GM12878 (cell line): ENCODE measurements at regions not wholly inside any gene's neighbourhood (a gene's known extent, or its start where the extent isn't known, plus 50 kb on each side); places are given as distances from the start of the nearest gene placed in this dataset.

Experiments used
- ATAC-seq: fragments of 200-7000 bp; cut with Tn5 transposase; 3 replicates; pipeline ENCODE4 v1.9.1; 2020; ENCODE audit warnings: mild to moderate bottlenecking, moderate library complexity
- BruUV-seq: library from RNA; stranded (reverse); fragments of 400-500 nt; replicated peaks from 2 replicates; lab custom pipeline; 2021; lab: Mats Ljungman, UMichigan
- CTCF ChIA-PET: fragments of 300-600 bp; sonication (Branson Sonifier 250); formaldehyde crosslinking; extraction: SDS; loops from one replicate; lab custom pipeline; 2021; ENCODE audit warnings: inconsistent platforms; lab: Yijun Ruan, JAX
- POLR2A ChIA-PET: fragments of 350-600 bp; formaldehyde crosslinking; extraction: SDS; loops from one replicate; lab custom pipeline; 2021; ENCODE audit warnings: inconsistent platforms; lab: Charles Lee
- RAD21 ChIA-PET: fragments of 300-600 bp; sonication (Branson Sonifier 250); formaldehyde crosslinking; loops from one replicate; lab custom pipeline; 2023; ENCODE audit warnings: antibody characterized with exemption; ENCODE audit not compliant: unreplicated experiment; lab: Charles Lee
- SMC1A ChIA-PET: fragments of 300-600 bp; sonication (Branson Sonifier 250); formaldehyde crosslinking; loops from one replicate; lab custom pipeline; 2023; ENCODE audit not compliant: unreplicated experiment, uncharacterized antibody; lab: Charles Lee
- DNase-seq: peaks from one replicate; pipeline ENCODE4 v3.0.0-alpha.2; 2011; ENCODE audit warnings: low read depth, low spot score
- FAIRE-seq: peaks from 3 replicates; lab custom pipeline; 2011; peaks lifted over from hg19 to GRCh38; lab: Jason Lieb, UNC
- H2AFZ ChIP-seq: 2 replicates; pipeline ENCODE4 v1.6.0; 2011; ENCODE audit warnings: low read depth, low read length, control low read depth; ENCODE audit not compliant: control insufficient read depth
- H3K27ac ChIP-seq: 2 replicates; pipeline ENCODE4 v1.5.1; 2011; ENCODE audit warnings: control low read depth; ENCODE audit not compliant: control insufficient read depth, insufficient read depth
- H3K27me3 ChIP-seq, 2 experiments: replicated peaks in 1 of 2; 2 replicates each; pipeline versions ENCODE4 v1.6.0 to v1.6.1; 2011; ENCODE audit warnings: low read length in 1 of 2; ENCODE audit not compliant: control insufficient read depth in 2 of 2, insufficient read depth in 2 of 2
- H3K36me3 ChIP-seq, 2 experiments: 2 replicates each; pipeline ENCODE4 v1.5.1; 2011; ENCODE audit warnings: low read length in 1 of 2; ENCODE audit not compliant: control insufficient read depth in 2 of 2, insufficient read depth in 2 of 2
- H3K4me1 ChIP-seq: 2 replicates; pipeline ENCODE4 v1.6.1; 2011; ENCODE audit warnings: mild to moderate bottlenecking, low read length, moderate library complexity, mixed read lengths; ENCODE audit not compliant: control insufficient read depth, insufficient read depth
- H3K4me2 ChIP-seq: 2 replicates; pipeline ENCODE4 v1.6.0; 2011; ENCODE audit warnings: control low read depth; ENCODE audit not compliant: control insufficient read depth, insufficient read depth
- H3K4me3 ChIP-seq: fragments of 200-600 bp; sonication (generic); 2 replicates; pipeline ENCODE4 v1.5.1; 2016
- H3K79me2 ChIP-seq: 2 replicates; pipeline ENCODE4 v1.6.0; 2011; ENCODE audit warnings: low read length; ENCODE audit not compliant: control insufficient read depth, insufficient read depth
- H3K9ac ChIP-seq: 2 replicates; pipeline ENCODE4 v1.8.0; 2011; ENCODE audit warnings: low read length, control low read depth, mixed read lengths; ENCODE audit not compliant: control insufficient read depth, insufficient read depth
- H3K9me3 ChIP-seq: replicated peaks from 3 replicates; pipeline ENCODE4 v1.5.1; 2011; ENCODE audit warnings: mild to moderate bottlenecking, low read length; ENCODE audit not compliant: control insufficient read depth, insufficient read depth
- H4K20me1 ChIP-seq: 2 replicates; pipeline ENCODE4 v1.6.0; 2011; ENCODE audit not compliant: control insufficient read depth, insufficient read depth
- DPF2 ChIP-seq: fragments of 450-650 bp; IDR thresholded peaks from 2 replicates; pipeline ENCODE4 v1.6.1; 2017; ENCODE audit warnings: mild to moderate bottlenecking
- GABPA ChIP-seq: IDR thresholded peaks from 2 replicates; pipeline ENCODE4 v1.6.1; 2014; ENCODE audit warnings: antibody characterized with exemption, low read depth, mild to moderate bottlenecking, inconsistent platforms
- NFXL1 ChIP-seq: fragments of 450-650 bp; IDR thresholded peaks from 2 replicates; pipeline ENCODE4 v1.6.1; 2017; ENCODE audit warnings: antibody characterized with exemption, mild to moderate bottlenecking, borderline replicate concordance
- POLR2AphosphoS5 ChIP-seq: IDR thresholded peaks from 2 replicates; pipeline ENCODE4 v1.6.1; 2011; ENCODE audit warnings: mild to moderate bottlenecking, low read length, inconsistent platforms
- RELA ChIP-seq: fragments of 450-650 bp; IDR thresholded peaks from 2 replicates; pipeline ENCODE4 v1.8.0; 2014; ENCODE audit warnings: borderline replicate concordance; ENCODE audit not compliant: partially characterized antibody
- TAF1 ChIP-seq: IDR thresholded peaks from 2 replicates; pipeline ENCODE4 v1.6.1; 2011; ENCODE audit warnings: mild to moderate bottlenecking, low read depth, low read length, borderline replicate concordance
- ZSCAN29 ChIP-seq: fragments of 450-650 bp; IDR thresholded peaks from 2 replicates; pipeline ENCODE4 v1.6.1; 2017; ENCODE audit warnings: mild to moderate bottlenecking, moderate library complexity
- WGBS: methylation state at CpG from one replicate; pipeline ENCODE4 v1.1.6; 2016; ENCODE audit warnings: low lambda C conversion rate; ENCODE audit not compliant: insufficient replicate concordance, insufficient coverage; ENCODE audit errors: missing lambda C conversion rate; 5-methylcytosine and 5-hydroxymethylcytosine counted together
- in situ Hi-C: fragments of 300-500 bp; cut with MboI; formaldehyde crosslinking; loops from 9 replicates; pipeline ENCODE4 v1.14.3; 2018; ENCODE audit warnings: mixed read lengths
- intact Hi-C: fragments of 100-400 bp; cut with micrococcal nuclease; formaldehyde crosslinking; loops from one replicate; pipeline ENCODE4 v1.14.2; 2022; ENCODE audit not compliant: unreplicated experiment
- TF ChIP-seq, protein P1 (sequence below): fragments of 450-650 bp; IDR thresholded peaks from 2 replicates; pipeline ENCODE4 v1.6.1; 2016; ENCODE audit warnings: mild to moderate bottlenecking, moderate library complexity, borderline replicate concordance
- TF ChIP-seq, protein P2 (sequence below): fragments of 450-650 bp; formaldehyde crosslinking; IDR thresholded peaks from 2 replicates; pipeline ENCODE4 v1.4.0; 2020; ENCODE audit warnings: mild to moderate bottlenecking, moderate library complexity

DNA sequence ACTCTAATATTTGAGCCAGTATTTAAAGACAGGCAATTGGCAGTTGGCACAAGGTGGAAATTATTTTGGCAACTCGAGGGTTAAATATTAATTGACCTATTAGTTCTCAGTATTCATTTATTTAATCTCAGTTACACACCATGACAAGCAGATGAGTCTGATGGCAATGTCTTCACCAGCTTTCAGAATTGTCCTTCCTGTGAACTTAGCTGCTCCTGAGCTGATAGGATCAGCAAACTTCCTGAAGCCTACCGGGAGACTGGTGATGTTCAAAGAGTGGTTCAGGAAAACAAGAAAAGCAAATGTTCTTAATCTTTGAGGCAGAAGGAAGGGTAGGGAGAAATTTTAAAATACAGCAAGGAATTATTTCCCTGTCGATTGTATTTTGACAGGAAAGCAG lies 522.2 kb downstream of the SOX2 start:
- CTCF ChIA-PET: no interaction called here
- no peaks in the 10 kb centered on the region for H3K36me3 ChIP-seq

DNA sequence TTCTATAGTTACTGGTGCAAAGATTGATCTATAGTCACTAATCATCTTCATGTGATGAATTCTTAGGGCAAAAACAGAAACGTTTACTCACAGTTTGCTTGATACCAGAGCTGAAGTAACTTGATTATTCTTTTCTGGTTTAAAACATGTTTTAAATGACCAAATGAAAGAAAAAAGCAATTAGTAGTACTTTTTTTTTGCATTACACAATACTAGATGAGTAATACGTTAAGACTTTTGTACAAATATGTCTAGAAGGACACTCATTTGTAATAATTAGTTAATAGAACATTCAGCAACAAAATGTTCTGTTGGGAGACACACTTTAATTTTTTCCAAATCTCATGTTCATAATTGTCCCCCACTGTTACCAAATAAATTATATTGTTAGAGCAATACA lies 523.2 kb downstream of the SOX2 start:
- no peaks in the 10 kb centered on the region for H3K4me1 ChIP-seq
- SMC1A ChIA-PET: no interaction called here
- TF ChIP-seq, protein P1, sequence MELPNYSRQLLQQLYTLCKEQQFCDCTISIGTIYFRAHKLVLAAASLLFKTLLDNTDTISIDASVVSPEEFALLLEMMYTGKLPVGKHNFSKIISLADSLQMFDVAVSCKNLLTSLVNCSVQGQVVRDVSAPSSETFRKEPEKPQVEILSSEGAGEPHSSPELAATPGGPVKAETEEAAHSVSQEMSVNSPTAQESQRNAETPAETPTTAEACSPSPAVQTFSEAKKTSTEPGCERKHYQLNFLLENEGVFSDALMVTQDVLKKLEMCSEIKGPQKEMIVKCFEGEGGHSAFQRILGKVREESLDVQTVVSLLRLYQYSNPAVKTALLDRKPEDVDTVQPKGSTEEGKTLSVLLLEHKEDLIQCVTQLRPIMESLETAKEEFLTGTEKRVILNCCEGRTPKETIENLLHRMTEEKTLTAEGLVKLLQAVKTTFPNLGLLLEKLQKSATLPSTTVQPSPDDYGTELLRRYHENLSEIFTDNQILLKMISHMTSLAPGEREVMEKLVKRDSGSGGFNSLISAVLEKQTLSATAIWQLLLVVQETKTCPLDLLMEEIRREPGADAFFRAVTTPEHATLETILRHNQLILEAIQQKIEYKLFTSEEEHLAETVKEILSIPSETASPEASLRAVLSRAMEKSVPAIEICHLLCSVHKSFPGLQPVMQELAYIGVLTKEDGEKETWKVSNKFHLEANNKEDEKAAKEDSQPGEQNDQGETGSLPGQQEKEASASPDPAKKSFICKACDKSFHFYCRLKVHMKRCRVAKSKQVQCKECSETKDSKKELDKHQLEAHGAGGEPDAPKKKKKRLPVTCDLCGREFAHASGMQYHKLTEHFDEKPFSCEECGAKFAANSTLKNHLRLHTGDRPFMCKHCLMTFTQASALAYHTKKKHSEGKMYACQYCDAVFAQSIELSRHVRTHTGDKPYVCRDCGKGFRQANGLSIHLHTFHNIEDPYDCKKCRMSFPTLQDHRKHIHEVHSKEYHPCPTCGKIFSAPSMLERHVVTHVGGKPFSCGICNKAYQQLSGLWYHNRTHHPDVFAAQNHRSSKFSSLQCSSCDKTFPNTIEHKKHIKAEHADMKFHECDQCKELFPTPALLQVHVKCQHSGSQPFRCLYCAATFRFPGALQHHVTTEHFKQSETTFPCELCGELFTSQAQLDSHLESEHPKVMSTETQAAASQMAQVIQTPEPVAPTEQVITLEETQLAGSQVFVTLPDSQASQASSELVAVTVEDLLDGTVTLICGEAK: no peak
- TF ChIP-seq NFXL1 (no peak), GABPA (no peak), DPF2 (no peak), ZSCAN29 (no peak), TAF1 (no peak)
- TF ChIP-seq, protein P2, sequence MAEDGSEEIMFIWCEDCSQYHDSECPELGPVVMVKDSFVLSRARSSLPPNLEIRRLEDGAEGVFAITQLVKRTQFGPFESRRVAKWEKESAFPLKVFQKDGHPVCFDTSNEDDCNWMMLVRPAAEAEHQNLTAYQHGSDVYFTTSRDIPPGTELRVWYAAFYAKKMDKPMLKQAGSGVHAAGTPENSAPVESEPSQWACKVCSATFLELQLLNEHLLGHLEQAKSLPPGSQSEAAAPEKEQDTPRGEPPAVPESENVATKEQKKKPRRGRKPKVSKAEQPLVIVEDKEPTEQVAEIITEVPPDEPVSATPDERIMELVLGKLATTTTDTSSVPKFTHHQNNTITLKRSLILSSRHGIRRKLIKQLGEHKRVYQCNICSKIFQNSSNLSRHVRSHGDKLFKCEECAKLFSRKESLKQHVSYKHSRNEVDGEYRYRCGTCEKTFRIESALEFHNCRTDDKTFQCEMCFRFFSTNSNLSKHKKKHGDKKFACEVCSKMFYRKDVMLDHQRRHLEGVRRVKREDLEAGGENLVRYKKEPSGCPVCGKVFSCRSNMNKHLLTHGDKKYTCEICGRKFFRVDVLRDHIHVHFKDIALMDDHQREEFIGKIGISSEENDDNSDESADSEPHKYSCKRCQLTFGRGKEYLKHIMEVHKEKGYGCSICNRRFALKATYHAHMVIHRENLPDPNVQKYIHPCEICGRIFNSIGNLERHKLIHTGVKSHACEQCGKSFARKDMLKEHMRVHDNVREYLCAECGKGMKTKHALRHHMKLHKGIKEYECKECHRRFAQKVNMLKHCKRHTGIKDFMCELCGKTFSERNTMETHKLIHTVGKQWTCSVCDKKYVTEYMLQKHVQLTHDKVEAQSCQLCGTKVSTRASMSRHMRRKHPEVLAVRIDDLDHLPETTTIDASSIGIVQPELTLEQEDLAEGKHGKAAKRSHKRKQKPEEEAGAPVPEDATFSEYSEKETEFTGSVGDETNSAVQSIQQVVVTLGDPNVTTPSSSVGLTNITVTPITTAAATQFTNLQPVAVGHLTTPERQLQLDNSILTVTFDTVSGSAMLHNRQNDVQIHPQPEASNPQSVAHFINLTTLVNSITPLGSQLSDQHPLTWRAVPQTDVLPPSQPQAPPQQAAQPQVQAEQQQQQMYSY (CRISPR knock-in tag): no peak
- TF ChIP-seq, all 136 proteins: peak for 0
- no peak overlapping the region for H3K27ac ChIP-seq
- no peaks in the 10 kb centered on the region for H3K36me3 ChIP-seq
- H4K20me1 ChIP-seq: no peaks in the 10 kb centered on the region
- CTCF ChIA-PET: no interaction called here
- no peak for FAIRE-seq
- POLR2A ChIA-PET: no interaction called here
- no TSS peak for BruUV-seq
- H3K9me3 ChIP-seq: no peaks in the 10 kb centered on the region
- DNase-seq: no peak
- no peak overlapping the region for H3K4me2 ChIP-seq
- no peak for ATAC-seq
- intact Hi-C loops: no loop called here
- in situ Hi-C loops: no loop called here
- 0% methylated on average over 2 of the region's 2 CpGs for WGBS
- H2AFZ ChIP-seq: no peak overlapping the region
- no peaks in the 10 kb centered on the region for H3K27me3 ChIP-seq
- H3K9ac ChIP-seq: no peak overlapping the region
- H3K79me2 ChIP-seq: no peaks in the 10 kb centered on the region
- H3K4me3 ChIP-seq: no peak overlapping the region
- RAD21 ChIA-PET: no interaction called here

More for the DNA sequence above, 522.2 kb downstream of the SOX2 start:
- DNase-seq: no peak
- ChIA-PET RAD21 (no interaction called here), SMC1A (interaction anchor here (1.3 kb wide), 1 partner anchor 8 kb away, joined by 4 read pairs; no protein-coding TSS in a partner anchor), POLR2A (no interaction called here)
- Histone ChIP-seq H3K9ac (no peak overlapping the region), H4K20me1 (no peaks in the 10 kb centered on the region), H3K4me1 (no peaks in the 10 kb centered on the region), H3K4me2 (no peak overlapping the region), H3K4me3 (no peak overlapping the region), H3K27ac (no peak overlapping the region), H3K9me3 (no peaks in the 10 kb centered on the region), H3K79me2 (no peaks in the 10 kb centered on the region), H3K27me3 (no peaks in the 10 kb centered on the region), H2AFZ (no peak overlapping the region)
- BruUV-seq: no TSS peak
- WGBS: 0% methylated on average over 3 of the region's 3 CpGs
- in situ Hi-C loops: no loop called here
- no peak for TF ChIP-seq POLR2AphosphoS5
- no peak for TF ChIP-seq RELA
- FAIRE-seq: no peak
- ATAC-seq: no peak
- intact Hi-C loops: no loop called here
